COR-L47 (cell line): ENCODE measurements at regions not wholly inside any gene's neighbourhood (a gene's known extent, or its start where the extent isn't known, plus 50 kb on each side); places are given as distances from the start of the nearest gene placed in this dataset.
A peak's percentile ranks its signal among the peaks of the same experiment; 100 is the strongest.

ENCODE experiments used
- DNase-seq: peaks from one replicate; lab custom pipeline; 2025; lab: John Stamatoyannopoulos, UW

- no peak for DNase-seq
These were observed 436.7 kb upstream of the ANKRD30A start for GRCh38 chr10:36688717-36689116.

- DNase-seq = no peak
These were observed 442.0 kb upstream of the ANKRD30A start for GRCh38 chr10:36683421-36683820.

GRCh38 chr10:36681751-36682632 is 443.4 kb upstream of the ANKRD30A start:
- DNase-seq = no peak

GRCh38 chr10:36679554-36679953 is 445.8 kb upstream of the ANKRD30A start:
- no peak for DNase-seq

GRCh38 chr10:36677431-36677768 is 448.0 kb upstream of the ANKRD30A start:
- DNase-seq = no peak

- no peak for DNase-seq
These were observed 448.5 kb upstream of the ANKRD30A start for GRCh38 chr10:36676756-36677430.

- peak; percentile 76 for DNase-seq
These were observed 449.1 kb upstream of the ANKRD30A start for GRCh38 chr10:36676321-36676720.

- DNase-seq = no peak
These were observed 449.9 kb upstream of the ANKRD30A start for GRCh38 chr10:36675458-36675880.

GRCh38 chr10:36671607-36672006 is 453.8 kb upstream of the ANKRD30A start:
- no peak for DNase-seq

- no peak for DNase-seq
These were observed 454.6 kb upstream of the ANKRD30A start for GRCh38 chr10:36670621-36671402.

- DNase-seq = no peak
These were observed 455.6 kb upstream of the ANKRD30A start for GRCh38 chr10:36669615-36670352.

GRCh38 chr10:36666451-36666850 is 458.9 kb upstream of the ANKRD30A start:
- DNase-seq = no peak

GRCh38 chr10:36662571-36662970 is 462.8 kb upstream of the ANKRD30A start:
- no peak for DNase-seq

- no peak for DNase-seq
These were observed 475.1 kb upstream of the ANKRD30A start for GRCh38 chr10:36650274-36650673.

- DNase-seq = no peak
These were observed 477.9 kb upstream of the ANKRD30A start for GRCh38 chr10:36647540-36647939.

GRCh38 chr10:36640626-36641025 is 484.8 kb upstream of the ANKRD30A start:
- no peak for DNase-seq

- DNase-seq = no peak
These were observed 486.8 kb upstream of the ANKRD30A start for GRCh38 chr10:36638462-36639155.

- no peak for DNase-seq
These were observed 488.5 kb upstream of the ANKRD30A start for GRCh38 chr10:36636879-36637278.

GRCh38 chr10:36636285-36636839 is 489.0 kb upstream of the ANKRD30A start:
- DNase-seq = no peak

- DNase-seq = no peak
These were observed 490.5 kb upstream of the ANKRD30A start for GRCh38 chr10:36634916-36635315.

- no peak for DNase-seq
These were observed 495.1 kb upstream of the ANKRD30A start for GRCh38 chr10:36630267-36630666.
